NT2/D1 (cell line): ENCODE measurements at regions not wholly inside any gene's neighbourhood (a gene's known extent, or its start where the extent isn't known, plus 50 kb on each side); places are given as distances from the start of the nearest gene placed in this dataset.
"Not testable (repeated sequence)": the region's sequence is repeated elsewhere in the genome, so short reads cannot be mapped to it uniquely, and the experiment has no call there.

Experiments
- DNase-seq: peaks from one replicate; pipeline ENCODE4 v3.0.0-alpha.2; 2011; ENCODE audit warnings: low read depth, low spot score
- H3K27me3 ChIP-seq: 2 replicates; pipeline ENCODE4 v1.6.0; 2011; ENCODE audit warnings: mild to moderate bottlenecking; ENCODE audit not compliant: insufficient read length, insufficient read depth
- H3K36me3 ChIP-seq: 2 replicates; pipeline ENCODE4 v1.6.1; 2011; ENCODE audit warnings: mild to moderate bottlenecking, low read length, mixed read lengths; ENCODE audit not compliant: insufficient read depth, insufficient read length
- H3K4me1 ChIP-seq: 2 replicates; pipeline ENCODE4 v1.5.1; 2011; ENCODE audit not compliant: insufficient read depth, insufficient read length
- H3K4me3 ChIP-seq: 2 replicates; pipeline ENCODE4 v1.5.1; 2011; ENCODE audit warnings: low read depth; ENCODE audit not compliant: insufficient read length
- H3K9ac ChIP-seq: 2 replicates; pipeline ENCODE4 v1.6.0; 2011; ENCODE audit warnings: low read depth; ENCODE audit not compliant: insufficient read length
- H3K9me3 ChIP-seq: 2 replicates; pipeline ENCODE4 v1.5.1; 2011; ENCODE audit warnings: mild to moderate bottlenecking, low read length; ENCODE audit not compliant: insufficient read depth
- SUZ12 ChIP-seq: IDR thresholded peaks from 2 replicates; pipeline ENCODE4 v1.6.1; 2011; ENCODE audit not compliant: insufficient read length, insufficient read depth; ENCODE audit errors: extremely low read depth
- YY1 ChIP-seq: IDR thresholded peaks from 2 replicates; pipeline ENCODE4 v1.6.1; 2011; ENCODE audit not compliant: insufficient read length, insufficient read depth
- ZNF274 ChIP-seq: IDR thresholded peaks from 2 replicates; pipeline ENCODE4 v1.6.1; 2011; ENCODE audit warnings: mild to moderate bottlenecking, low read depth, low read length

DNA sequence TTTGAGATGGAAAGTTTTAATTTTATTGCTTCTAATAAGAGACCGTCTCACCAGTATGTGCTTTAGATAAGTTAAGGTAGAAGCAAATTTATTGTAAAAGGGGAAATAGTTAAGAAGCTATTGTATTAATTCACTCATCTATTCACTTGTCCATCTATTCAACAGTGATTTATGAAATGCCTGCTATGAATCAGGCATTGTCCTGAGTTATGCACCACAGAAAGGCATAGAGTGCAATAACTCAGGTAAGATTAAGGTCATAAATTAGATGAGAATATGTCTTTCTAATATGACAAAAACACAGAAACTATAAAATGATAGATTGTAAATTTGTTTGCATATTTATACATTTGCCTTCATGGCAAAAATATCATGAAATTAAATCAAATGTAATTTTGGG, 379.3 kb upstream of the PCDH15 start:
- Histone ChIP-seq H3K4me1 (no peaks in the 10 kb centered on the region), H3K9ac (no peak overlapping the region), H3K36me3 (no peaks in the 10 kb centered on the region), H3K4me3 (no peak overlapping the region), H3K9me3 (no peaks in the 10 kb centered on the region; the same call in 1 of the 2 replicates), H3K27me3 (no peaks in the 10 kb centered on the region)
- no peak for DNase-seq
- no peak for TF ChIP-seq SUZ12
- no peak for TF ChIP-seq ZNF274
- TF ChIP-seq YY1: no peak

GRCh38 chr10:55174419-55174818, 373.4 kb upstream of the PCDH15 start:
- Histone ChIP-seq H3K9ac (no peak overlapping the region), H3K4me1 (no peaks in the 10 kb centered on the region), H3K36me3 (no peaks in the 10 kb centered on the region), H3K9me3 (no peaks in the 10 kb centered on the region; the same call in 1 of the 2 replicates), H3K27me3 (no peaks in the 10 kb centered on the region), H3K4me3 (no peak overlapping the region)
- no peak for DNase-seq
- no peak for TF ChIP-seq ZNF274
- no peak for TF ChIP-seq YY1
- TF ChIP-seq SUZ12: no peak

- Histone ChIP-seq H3K36me3 (no peaks in the 10 kb centered on the region), H3K9ac (no peak overlapping the region), H3K4me3 (no peak overlapping the region), H3K4me1 (no peaks in the 10 kb centered on the region), H3K27me3 (no peaks in the 10 kb centered on the region), H3K9me3 (no peaks in the 10 kb centered on the region)
- TF ChIP-seq ZNF274: no peak
- TF ChIP-seq YY1: no peak
- TF ChIP-seq SUZ12: no peak
- no peak for DNase-seq
Measured at GRCh38 chr10:55169493-55169892, 368.5 kb upstream of the PCDH15 start.

GRCh38 chr10:55168343-55168742, 367.3 kb upstream of the PCDH15 start:
- DNase-seq: no peak
- Histone ChIP-seq H3K9ac (no peak overlapping the region), H3K9me3 (no peaks in the 10 kb centered on the region), H3K27me3 (no peaks in the 10 kb centered on the region), H3K4me3 (no peak overlapping the region), H3K36me3 (no peaks in the 10 kb centered on the region), H3K4me1 (no peaks in the 10 kb centered on the region)
- no peak for TF ChIP-seq YY1
- no peak for TF ChIP-seq SUZ12
- no peak for TF ChIP-seq ZNF274

GRCh38 chr10:55163388-55163979, 362.5 kb upstream of the PCDH15 start:
- no peak overlapping the region for H3K4me3 ChIP-seq
- DNase-seq: no peak
- H3K4me1 ChIP-seq: no peaks in the 10 kb centered on the region
- no peaks in the 10 kb centered on the region for H3K36me3 ChIP-seq
- TF ChIP-seq YY1 (no peak), ZNF274 (no peak), SUZ12 (no peak)
- no peak overlapping the region for H3K9ac ChIP-seq
- no peaks in the 10 kb centered on the region for H3K27me3 ChIP-seq
- H3K9me3 ChIP-seq: no peaks in the 10 kb centered on the region

- not testable (repeated sequence) for H3K36me3 ChIP-seq, H3K4me3 ChIP-seq, H3K9me3 ChIP-seq, H3K27me3 ChIP-seq, H3K9ac ChIP-seq, H3K4me1 ChIP-seq, DNase-seq
Measured at GRCh38 chr10:55162321-55162720, 361.3 kb upstream of the PCDH15 start.

GRCh38 chr10:55160655-55161283, 359.7 kb upstream of the PCDH15 start:
- no peaks in the 10 kb centered on the region for H3K27me3 ChIP-seq
- no peaks in the 10 kb centered on the region for H3K4me1 ChIP-seq
- no peaks in the 10 kb centered on the region for H3K9me3 ChIP-seq
- TF ChIP-seq YY1 (no peak), ZNF274 (no peak), SUZ12 (no peak)
- H3K9ac ChIP-seq: no peak overlapping the region
- no peak overlapping the region for H3K4me3 ChIP-seq
- no peaks in the 10 kb centered on the region for H3K36me3 ChIP-seq
- no peak for DNase-seq

- Histone ChIP-seq H3K27me3 (no peaks in the 10 kb centered on the region), H3K4me3 (no peak overlapping the region), H3K36me3 (no peaks in the 10 kb centered on the region), H3K9ac (no peak overlapping the region), H3K9me3 (no peaks in the 10 kb centered on the region), H3K4me1 (no peaks in the 10 kb centered on the region)
- no peak for DNase-seq
- TF ChIP-seq ZNF274 (no peak), SUZ12 (no peak), YY1 (no peak)
Measured at GRCh38 chr10:55158633-55159032, 357.6 kb upstream of the PCDH15 start.
